WTC11 (cell line): ENCODE measurements at regions not wholly inside any gene's neighbourhood (a gene's known extent, or its start where the extent isn't known, plus 50 kb on each side); places are given as distances from the start of the nearest gene placed in this dataset.
"Not testable (repeated sequence)": the region's sequence is repeated elsewhere in the genome, so short reads cannot be mapped to it uniquely, and the experiment has no call there.

Source experiments
- ATAC-seq: fragments of 200-7000 bp; cut with Tn5 transposase; 2 replicates; pipeline ENCODE4 v1.10.0; 2021; ENCODE audit warnings: mild to moderate bottlenecking, moderate library complexity
- CTCF ChIA-PET: fragments of 300-600 bp; sonication (Branson Sonifier 250); formaldehyde crosslinking; loops from one replicate; lab custom pipeline; 2021; ENCODE audit warnings: antibody characterized with exemption; lab: Charles Lee
- POLR2A ChIA-PET: fragments of 350-600 bp; sonication (Branson Sonifier 250); formaldehyde crosslinking; loops from one replicate; lab custom pipeline; 2021; ENCODE audit warnings: antibody characterized with exemption; lab: Charles Lee
- DNase-seq: peaks from one replicate; pipeline ENCODE4 v3.0.0; 2021; ENCODE audit warnings: low spot score
- H3K27ac Mint-ChIP-seq: 2 replicates; pipeline ENCODE4 v1.8.0; 2021; ENCODE audit warnings: mixed read lengths
- H3K27me3 Mint-ChIP-seq: 2 replicates; pipeline ENCODE4 v1.8.0; 2021; ENCODE audit warnings: low read depth, mild to moderate bottlenecking, moderate library complexity, mixed read lengths
- H3K36me3 Mint-ChIP-seq: 2 replicates; pipeline ENCODE4 v1.8.0; 2021; ENCODE audit warnings: mixed read lengths
- H3K4me1 Mint-ChIP-seq: 2 replicates; pipeline ENCODE4 v1.8.0; 2022; ENCODE audit warnings: mixed read lengths
- H3K4me3 Mint-ChIP-seq: 2 replicates; pipeline ENCODE4 v1.8.0; 2021; ENCODE audit warnings: mild to moderate bottlenecking, moderate library complexity, mixed read lengths
- H3K9me3 Mint-ChIP-seq: 2 replicates; pipeline ENCODE4 v1.8.0; 2021; ENCODE audit warnings: mixed read lengths
- CREB1 ChIP-seq: sonication (generic); formaldehyde crosslinking; IDR thresholded peaks from 2 replicates; pipeline ENCODE4 v1.8.0; 2023; ENCODE audit warnings: mild to moderate bottlenecking, missing genetic modification reagents
- ESRRA ChIP-seq: sonication (generic); formaldehyde crosslinking; IDR thresholded peaks from 2 replicates; pipeline ENCODE4 v1.8.1; 2022; ENCODE audit warnings: mild to moderate bottlenecking, missing genetic modification reagents, borderline replicate concordance
- ETV6 ChIP-seq: sonication (generic); formaldehyde crosslinking; IDR thresholded peaks from 2 replicates; pipeline ENCODE4 v1.8.1; 2022; ENCODE audit warnings: mild to moderate bottlenecking, missing genetic modification reagents
- FOXK1 ChIP-seq: sonication (generic); formaldehyde crosslinking; IDR thresholded peaks from 2 replicates; pipeline ENCODE4 v1.8.0; 2022; ENCODE audit warnings: mild to moderate bottlenecking, moderate library complexity, missing genetic modification reagents
- FOXP1 ChIP-seq: sonication (generic); formaldehyde crosslinking; IDR thresholded peaks from 2 replicates; pipeline ENCODE4 v1.8.0; 2022; ENCODE audit warnings: missing genetic modification reagents, mild to moderate bottlenecking, moderate library complexity, borderline replicate concordance
- GABPB1 ChIP-seq: sonication (generic); formaldehyde crosslinking; IDR thresholded peaks from 2 replicates; pipeline ENCODE4 v1.8.1; 2023; ENCODE audit warnings: mild to moderate bottlenecking, missing genetic modification reagents
- GTF2I ChIP-seq: fragments of 250-450 bp; sonication (Bioruptor Pico); conservative IDR thresholded peaks from 2 replicates; pipeline ENCODE4 v1.4.0; 2021; ENCODE audit warnings: mild to moderate bottlenecking
- JUN ChIP-seq: sonication (generic); formaldehyde crosslinking; IDR thresholded peaks from 2 replicates; pipeline ENCODE4 v1.8.0; 2023; ENCODE audit warnings: mild to moderate bottlenecking, missing genetic modification reagents
- KAT7 ChIP-seq: sonication (generic); formaldehyde crosslinking; IDR thresholded peaks from 2 replicates; pipeline ENCODE4 v1.8.1; 2023; ENCODE audit warnings: missing genetic modification reagents, mild to moderate bottlenecking, borderline replicate concordance
- NR3C1 ChIP-seq: sonication (generic); formaldehyde crosslinking; conservative IDR thresholded peaks from 2 replicates; pipeline ENCODE4 v1.8.1; 2023; ENCODE audit warnings: low read depth, mild to moderate bottlenecking, missing genetic modification reagents
- OVOL2 ChIP-seq: fragments of 250-450 bp; sonication (Bioruptor Pico); IDR thresholded peaks from 2 replicates; pipeline ENCODE4 v1.9.0; 2021; ENCODE audit warnings: mild to moderate bottlenecking, borderline replicate concordance
- SMAD3 ChIP-seq: sonication (generic); formaldehyde crosslinking; IDR thresholded peaks from 2 replicates; pipeline ENCODE4 v1.8.0; 2022; ENCODE audit warnings: missing genetic modification reagents, mild to moderate bottlenecking, borderline replicate concordance
- SMAD4 ChIP-seq: sonication (generic); formaldehyde crosslinking; IDR thresholded peaks from 2 replicates; pipeline ENCODE4 v1.8.0; 2022; ENCODE audit warnings: mild to moderate bottlenecking, missing genetic modification reagents
- ZNF219 ChIP-seq: sonication (generic); formaldehyde crosslinking; IDR thresholded peaks from 2 replicates; pipeline ENCODE4 v1.8.0; 2023; ENCODE audit warnings: missing genetic modification reagents, mild to moderate bottlenecking, borderline replicate concordance
- TF ChIP-seq, protein P1 (sequence below): sonication (generic); formaldehyde crosslinking; conservative IDR thresholded peaks from 2 replicates; pipeline ENCODE4 v1.8.1; 2023; ENCODE audit warnings: mild to moderate bottlenecking, low read depth, missing genetic modification reagents, moderate library complexity
- TF ChIP-seq, protein P2 (sequence below): sonication (generic); formaldehyde crosslinking; IDR thresholded peaks from 2 replicates; pipeline ENCODE4 v1.8.1; 2022; ENCODE audit warnings: missing genetic modification reagents, borderline replicate concordance
- TF ChIP-seq, protein P3 (sequence below): sonication (generic); formaldehyde crosslinking; IDR thresholded peaks from 2 replicates; pipeline ENCODE4 v1.8.1; 2022; ENCODE audit warnings: low read depth, missing genetic modification reagents, borderline replicate concordance
- TF ChIP-seq, protein P4 (sequence below): sonication (generic); formaldehyde crosslinking; IDR thresholded peaks from 2 replicates; pipeline ENCODE4 v1.8.1; 2023; ENCODE audit warnings: mild to moderate bottlenecking, missing genetic modification reagents, borderline replicate concordance

DNA sequence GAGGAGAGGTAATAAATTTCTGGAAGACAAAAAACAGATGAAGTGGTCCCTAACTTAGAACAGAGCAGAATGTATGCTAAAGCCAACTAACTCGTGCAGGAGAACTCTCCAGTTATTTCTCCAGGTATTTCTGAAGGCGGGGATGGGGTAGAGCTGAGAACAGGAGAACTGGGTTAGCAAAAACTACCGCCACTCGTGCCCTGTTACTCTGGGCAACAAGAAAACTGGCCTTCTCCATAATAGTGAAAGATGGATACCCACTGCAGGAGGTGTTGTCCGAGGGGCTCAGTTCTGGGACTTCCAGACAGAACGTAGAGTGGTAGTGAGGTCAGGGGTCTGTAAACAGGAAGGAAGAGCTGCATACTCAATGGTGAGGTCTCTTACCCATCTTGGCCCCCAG lies 187.3 kb upstream of the FRMD6 start (continued):
- TF ChIP-seq, protein P1, sequence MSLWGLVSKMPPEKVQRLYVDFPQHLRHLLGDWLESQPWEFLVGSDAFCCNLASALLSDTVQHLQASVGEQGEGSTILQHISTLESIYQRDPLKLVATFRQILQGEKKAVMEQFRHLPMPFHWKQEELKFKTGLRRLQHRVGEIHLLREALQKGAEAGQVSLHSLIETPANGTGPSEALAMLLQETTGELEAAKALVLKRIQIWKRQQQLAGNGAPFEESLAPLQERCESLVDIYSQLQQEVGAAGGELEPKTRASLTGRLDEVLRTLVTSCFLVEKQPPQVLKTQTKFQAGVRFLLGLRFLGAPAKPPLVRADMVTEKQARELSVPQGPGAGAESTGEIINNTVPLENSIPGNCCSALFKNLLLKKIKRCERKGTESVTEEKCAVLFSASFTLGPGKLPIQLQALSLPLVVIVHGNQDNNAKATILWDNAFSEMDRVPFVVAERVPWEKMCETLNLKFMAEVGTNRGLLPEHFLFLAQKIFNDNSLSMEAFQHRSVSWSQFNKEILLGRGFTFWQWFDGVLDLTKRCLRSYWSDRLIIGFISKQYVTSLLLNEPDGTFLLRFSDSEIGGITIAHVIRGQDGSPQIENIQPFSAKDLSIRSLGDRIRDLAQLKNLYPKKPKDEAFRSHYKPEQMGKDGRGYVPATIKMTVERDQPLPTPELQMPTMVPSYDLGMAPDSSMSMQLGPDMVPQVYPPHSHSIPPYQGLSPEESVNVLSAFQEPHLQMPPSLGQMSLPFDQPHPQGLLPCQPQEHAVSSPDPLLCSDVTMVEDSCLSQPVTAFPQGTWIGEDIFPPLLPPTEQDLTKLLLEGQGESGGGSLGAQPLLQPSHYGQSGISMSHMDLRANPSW (CRISPR knock-in tag), result no peak
- no peak for TF ChIP-seq SMAD3 (CRISPR knock-in tag)
- TF ChIP-seq, all 79 proteins: peak for 0

DNA sequence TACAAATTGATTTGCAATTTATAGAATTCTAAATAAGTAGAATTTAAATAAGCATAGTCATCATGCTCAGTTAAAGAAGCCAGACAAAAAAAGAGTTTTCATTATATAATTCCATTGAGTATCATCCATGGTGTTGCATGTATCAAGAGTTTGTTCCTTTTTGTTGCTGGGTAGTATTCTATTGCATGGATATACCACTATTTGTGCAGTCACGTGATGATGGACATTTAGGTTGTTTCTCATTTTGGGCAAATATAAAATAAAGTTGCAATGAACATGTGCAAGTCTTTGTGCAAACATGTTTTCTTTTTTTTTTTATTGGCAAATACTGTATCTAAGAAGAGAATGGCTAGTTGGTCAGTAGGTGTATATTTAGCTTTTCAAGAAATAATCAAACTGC lies 186.2 kb upstream of the FRMD6 start:
- DNase-seq (no peak), ATAC-seq (no peak)
- no peaks in the 10 kb centered on the region for H3K27me3 Mint-ChIP-seq
- no peak overlapping the region for H3K27ac Mint-ChIP-seq
- ChIA-PET CTCF (no interaction called here), POLR2A (no interaction called here)
- peaks cover 26% of the 10 kb centered on the region for H3K9me3 Mint-ChIP-seq
- no peak for TF ChIP-seq KAT7 (CRISPR knock-in tag)
- TF ChIP-seq FOXP1 (CRISPR knock-in tag), result no peak
- no peak for TF ChIP-seq SMAD4
- no peak for TF ChIP-seq GABPB1 (CRISPR knock-in tag)
- TF ChIP-seq OVOL2 (CRISPR knock-in tag), result no peak
- H3K4me1 Mint-ChIP-seq, result no peaks in the 10 kb centered on the region
- no peak overlapping the region for H3K4me3 Mint-ChIP-seq
- H3K36me3 Mint-ChIP-seq, result peaks cover 17% of the 10 kb centered on the region

DNA sequence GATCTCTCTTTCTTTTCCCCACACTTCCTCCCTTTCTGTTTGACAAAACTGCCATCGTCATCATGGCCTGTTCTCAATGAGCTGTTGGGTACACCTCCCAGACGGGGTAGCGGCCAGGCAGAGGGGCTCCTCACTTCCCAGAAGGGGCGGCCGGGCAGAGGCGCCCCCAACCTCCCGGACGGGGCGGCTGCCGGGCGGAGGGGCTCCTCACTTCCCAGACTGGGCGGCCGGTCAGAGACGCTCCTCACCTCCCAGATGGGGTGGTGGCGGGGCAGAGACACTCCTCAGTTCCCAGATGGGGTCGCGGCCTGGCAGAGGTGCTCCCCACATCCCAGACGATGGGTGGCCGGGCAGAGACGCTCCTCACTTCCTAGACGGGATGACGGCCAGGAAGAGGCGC lies 184.3 kb upstream of the FRMD6 start:
- H3K27ac Mint-ChIP-seq, H3K27me3 Mint-ChIP-seq, DNase-seq, ATAC-seq, CTCF ChIA-PET, POLR2A ChIA-PET, H3K4me3 Mint-ChIP-seq, H3K4me1 Mint-ChIP-seq: not testable (repeated sequence)
- Mint-ChIP-seq H3K9me3 (peaks cover 30% of the 10 kb centered on the region), H3K36me3 (peaks cover 17% of the 10 kb centered on the region)

DNA sequence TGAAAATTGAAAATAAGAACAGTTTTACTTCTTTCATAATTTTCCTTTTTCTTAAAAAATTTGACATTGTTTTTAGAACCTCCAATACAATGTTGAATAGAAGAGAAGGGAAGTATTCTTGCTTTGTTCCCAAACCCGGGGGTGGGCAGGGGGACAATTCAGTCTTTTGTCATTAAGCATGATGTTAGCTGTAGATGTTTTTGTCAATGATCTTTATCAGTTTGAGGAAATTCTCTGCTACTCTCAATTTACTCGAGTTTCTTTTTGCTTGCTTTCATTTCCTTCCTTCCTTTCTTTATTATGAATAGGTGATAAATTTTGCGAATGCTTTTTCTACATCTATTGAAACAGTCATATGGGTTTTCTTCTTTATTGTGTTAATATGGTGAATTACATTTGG lies 183.2 kb upstream of the FRMD6 start:
- TF ChIP-seq ETV6 (CRISPR knock-in tag) (no peak), GTF2I (CRISPR knock-in tag) (no peak), FOXK1 (CRISPR knock-in tag) (no peak), CREB1 (no peak), NR3C1 (CRISPR knock-in tag) (no peak), ZNF219 (CRISPR knock-in tag) (no peak)
- TF ChIP-seq, protein P2, sequence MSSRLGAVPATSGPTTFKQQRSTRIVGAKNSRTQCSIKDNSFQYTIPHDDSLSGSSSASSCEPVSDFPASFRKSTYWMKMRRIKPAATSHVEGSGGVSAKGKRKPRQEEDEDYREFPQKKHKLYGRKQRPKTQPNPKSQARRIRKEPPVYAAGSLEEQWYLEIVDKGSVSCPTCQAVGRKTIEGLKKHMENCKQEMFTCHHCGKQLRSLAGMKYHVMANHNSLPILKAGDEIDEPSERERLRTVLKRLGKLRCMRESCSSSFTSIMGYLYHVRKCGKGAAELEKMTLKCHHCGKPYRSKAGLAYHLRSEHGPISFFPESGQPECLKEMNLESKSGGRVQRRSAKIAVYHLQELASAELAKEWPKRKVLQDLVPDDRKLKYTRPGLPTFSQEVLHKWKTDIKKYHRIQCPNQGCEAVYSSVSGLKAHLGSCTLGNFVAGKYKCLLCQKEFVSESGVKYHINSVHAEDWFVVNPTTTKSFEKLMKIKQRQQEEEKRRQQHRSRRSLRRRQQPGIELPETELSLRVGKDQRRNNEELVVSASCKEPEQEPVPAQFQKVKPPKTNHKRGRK (CRISPR knock-in tag), result no peak
- TF ChIP-seq, all 79 proteins: peak for 0
- Mint-ChIP-seq H3K4me1 (no peaks in the 10 kb centered on the region), H3K9me3 (peaks cover 30% of the 10 kb centered on the region), H3K27me3 (no peaks in the 10 kb centered on the region; the same call in 1 of the 2 replicates), H3K27ac (no peak overlapping the region), H3K4me3 (no peak overlapping the region), H3K36me3 (peaks cover 17% of the 10 kb centered on the region)
- DNase-seq, result no peak
- ATAC-seq, result no peak
- ChIA-PET CTCF (interaction anchor here (0.6 kb wide), 1 partner anchor 98 kb away, joined by 3 read pairs; no protein-coding TSS in a partner anchor), POLR2A (no interaction called here)

DNA sequence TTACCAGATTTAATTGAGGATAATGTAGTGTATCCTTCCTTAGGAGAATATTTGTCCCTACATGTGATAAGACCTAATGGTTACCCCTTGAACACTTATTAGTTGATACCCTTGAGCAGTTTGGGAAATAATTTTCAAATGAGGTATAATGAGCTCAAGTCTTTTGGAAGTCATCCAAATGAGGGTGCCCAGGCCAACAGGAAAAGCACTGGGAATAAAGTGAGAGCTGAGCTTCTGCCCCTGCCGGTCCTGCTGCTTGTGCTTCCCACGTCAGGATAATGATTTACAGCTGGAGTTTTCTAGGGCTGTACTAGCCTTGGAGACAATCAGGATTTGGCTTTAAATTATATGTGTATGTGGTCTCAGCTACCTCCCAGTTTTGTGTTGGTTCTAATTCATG lies 178.8 kb upstream of the FRMD6 start:
- Mint-ChIP-seq H3K27me3 (no peaks in the 10 kb centered on the region; the same call in 1 of the 2 replicates), H3K9me3 (peaks cover 13% of the 10 kb centered on the region), H3K36me3 (peaks cover 9% of the 10 kb centered on the region), H3K4me3 (no peak overlapping the region), H3K27ac (no peak overlapping the region), H3K4me1 (peaks cover 10% of the 10 kb centered on the region)
- ATAC-seq, result no peak
- no peak for DNase-seq
- POLR2A ChIA-PET, result no interaction called here
- CTCF ChIA-PET, result no interaction called here
- TF ChIP-seq FOXP1 (CRISPR knock-in tag) (no peak), ESRRA (CRISPR knock-in tag) (no peak), JUN (CRISPR knock-in tag) (no peak)
- TF ChIP-seq, protein P3, sequence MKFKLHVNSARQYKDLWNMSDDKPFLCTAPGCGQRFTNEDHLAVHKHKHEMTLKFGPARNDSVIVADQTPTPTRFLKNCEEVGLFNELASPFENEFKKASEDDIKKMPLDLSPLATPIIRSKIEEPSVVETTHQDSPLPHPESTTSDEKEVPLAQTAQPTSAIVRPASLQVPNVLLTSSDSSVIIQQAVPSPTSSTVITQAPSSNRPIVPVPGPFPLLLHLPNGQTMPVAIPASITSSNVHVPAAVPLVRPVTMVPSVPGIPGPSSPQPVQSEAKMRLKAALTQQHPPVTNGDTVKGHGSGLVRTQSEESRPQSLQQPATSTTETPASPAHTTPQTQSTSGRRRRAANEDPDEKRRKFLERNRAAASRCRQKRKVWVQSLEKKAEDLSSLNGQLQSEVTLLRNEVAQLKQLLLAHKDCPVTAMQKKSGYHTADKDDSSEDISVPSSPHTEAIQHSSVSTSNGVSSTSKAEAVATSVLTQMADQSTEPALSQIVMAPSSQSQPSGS (CRISPR knock-in tag), result no peak
- TF ChIP-seq, protein P4, sequence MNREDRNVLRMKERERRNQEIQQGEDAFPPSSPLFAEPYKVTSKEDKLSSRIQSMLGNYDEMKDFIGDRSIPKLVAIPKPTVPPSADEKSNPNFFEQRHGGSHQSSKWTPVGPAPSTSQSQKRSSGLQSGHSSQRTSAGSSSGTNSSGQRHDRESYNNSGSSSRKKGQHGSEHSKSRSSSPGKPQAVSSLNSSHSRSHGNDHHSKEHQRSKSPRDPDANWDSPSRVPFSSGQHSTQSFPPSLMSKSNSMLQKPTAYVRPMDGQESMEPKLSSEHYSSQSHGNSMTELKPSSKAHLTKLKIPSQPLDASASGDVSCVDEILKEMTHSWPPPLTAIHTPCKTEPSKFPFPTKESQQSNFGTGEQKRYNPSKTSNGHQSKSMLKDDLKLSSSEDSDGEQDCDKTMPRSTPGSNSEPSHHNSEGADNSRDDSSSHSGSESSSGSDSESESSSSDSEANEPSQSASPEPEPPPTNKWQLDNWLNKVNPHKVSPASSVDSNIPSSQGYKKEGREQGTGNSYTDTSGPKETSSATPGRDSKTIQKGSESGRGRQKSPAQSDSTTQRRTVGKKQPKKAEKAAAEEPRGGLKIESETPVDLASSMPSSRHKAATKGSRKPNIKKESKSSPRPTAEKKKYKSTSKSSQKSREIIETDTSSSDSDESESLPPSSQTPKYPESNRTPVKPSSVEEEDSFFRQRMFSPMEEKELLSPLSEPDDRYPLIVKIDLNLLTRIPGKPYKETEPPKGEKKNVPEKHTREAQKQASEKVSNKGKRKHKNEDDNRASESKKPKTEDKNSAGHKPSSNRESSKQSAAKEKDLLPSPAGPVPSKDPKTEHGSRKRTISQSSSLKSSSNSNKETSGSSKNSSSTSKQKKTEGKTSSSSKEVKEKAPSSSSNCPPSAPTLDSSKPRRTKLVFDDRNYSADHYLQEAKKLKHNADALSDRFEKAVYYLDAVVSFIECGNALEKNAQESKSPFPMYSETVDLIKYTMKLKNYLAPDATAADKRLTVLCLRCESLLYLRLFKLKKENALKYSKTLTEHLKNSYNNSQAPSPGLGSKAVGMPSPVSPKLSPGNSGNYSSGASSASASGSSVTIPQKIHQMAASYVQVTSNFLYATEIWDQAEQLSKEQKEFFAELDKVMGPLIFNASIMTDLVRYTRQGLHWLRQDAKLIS (CRISPR knock-in tag), result no peak
